Adrenal gland (tissue), 9 donors: ENCODE measurements at regions not wholly inside any gene's neighbourhood (a gene's known extent, or its start where the extent isn't known, plus 50 kb on each side); places are given as distances from the start of the nearest gene placed in this dataset.
A peak's percentile ranks its signal among the peaks of the same experiment; 100 is the strongest.

ENCODE experiments used
- DNase-seq, 7 donors: peaks; one replicate each; pipeline ENCODE4 v3.0.0-alpha.2; 2019 to 2020
- H3K27ac ChIP-seq, 5 donors: fragments of 200-600 bp; sonication (generic) in 4 of 5; 1 replicate in 3 of 5; 2 replicates in 2 of 5; pipeline versions ENCODE4 v1.5.1 to v1.8.0; 2016 to 2020; ENCODE audit warnings: mild to moderate bottlenecking in 1 of 5
- H3K27me3 ChIP-seq: fragments of 200-600 bp; 2 replicates; pipeline ENCODE4 v1.8.0; 2021
- H3K36me3 ChIP-seq, 2 donors: fragments of 200-600 bp; replicated peaks in 1 of 2; 1 replicate in 1 of 2; 2 replicates in 1 of 2; pipeline versions ENCODE4 v1.5.1 to v1.8.0; 2018 to 2022
- H3K4me1 ChIP-seq, 2 donors: fragments of 200-600 bp; replicated peaks in 1 of 2; 1 replicate in 1 of 2; 2 replicates in 1 of 2; pipeline versions ENCODE4 v1.5.1 to v1.8.0; 2018 to 2021
- H3K4me3 ChIP-seq, 4 donors: fragments of 200-600 bp; sonication (generic) in 3 of 4; one replicate each; pipeline ENCODE4 v1.5.1; 2016 to 2018
- H3K9me3 ChIP-seq, 3 donors: fragments of 200-600 bp; sonication (generic) in 1 of 3; replicated peaks in 1 of 3; 1 replicate in 2 of 3; 2 replicates in 1 of 3; pipeline versions ENCODE4 v1.5.1 to v1.8.0; 2016 to 2021
- CTCF ChIP-seq, 6 experiments: fragments of 450-650 bp in 4 of 6; fragments of 200-600 bp in 2 of 6; sonication (generic) in 1 of 6; IDR thresholded peaks; 1 replicate in 5 of 6; 2 replicates in 1 of 6; pipeline versions ENCODE4 v1.5.1 to v1.8.0; 2016 to 2021; ENCODE audit warnings: antibody characterized with exemption in 6 of 6, mild to moderate bottlenecking in 2 of 6, moderate library complexity in 1 of 6
- POLR2A ChIP-seq, 2 donors: fragments of 450-650 bp; IDR thresholded peaks; one replicate each; pipeline ENCODE4 v1.6.1; 2017; ENCODE audit warnings: antibody characterized with exemption in 2 of 2, mild to moderate bottlenecking in 2 of 2, moderate library complexity in 1 of 2
- WGBS, 4 donors: extraction: QIAGEN DNeasy Blood & Tissue Kit in 2 of 4; methylation state at CpG; one replicate each; pipeline versions ENCODE4 v1.1.5 to v1.1.7; 2013 to 2017; 5-methylcytosine and 5-hydroxymethylcytosine counted together
- intact Hi-C, 2 donors: fragments of 100-400 bp; cut with DNase I; formaldehyde crosslinking; loops; one replicate each; pipeline versions ENCODE4 v1.14.1 to v1.15.0; 2022 to 2023
- donor health status: healthy with polysubstance abuse.
- donor health status: Bipolar disorder and iron deficiency.
- donor health status: DM: yes; HTN: yes; CAD: no.
- donor health status: DM: no; HTN: no; CAD: no.
- donor health status: DM: no; HTN: no; CAD: no.

- Histone ChIP-seq H3K36me3 (no peaks in the 10 kb centered on the region), H3K4me1 (no peaks in the 10 kb centered on the region), H3K27me3 (peaks cover 3% of the 10 kb centered on the region), H3K27ac (no peak overlapping the region), H3K9me3 (no peaks in the 10 kb centered on the region), H3K4me3 (no peak overlapping the region)
- 14 to 25% (median 19%) methylated on average over 7 of the region's 7 CpGs for WGBS, 4 donors
- peak; percentile 58 to 82 (median 70) for DNase-seq
- intact Hi-C loops: no loop called here
- TF ChIP-seq POLR2A (IDR thresholded peaks at IDR 0.05) (no peak), CTCF (IDR thresholded peaks at IDR 0.05) (peak; percentile 68 to 81 (median 76))
Measured at GRCh38 chr16:16861546-16861945, 482.6 kb downstream of the NPIPA7 start.

- 89 to 93% (median 92%) methylated on average over 6 of the region's 6 CpGs for WGBS, 4 donors
- Histone ChIP-seq H3K4me1 (no peaks in the 10 kb centered on the region), H3K4me3 (no peak overlapping the region), H3K9me3 (no peaks in the 10 kb centered on the region), H3K27ac (no peak overlapping the region), H3K36me3 (no peaks in the 10 kb centered on the region), H3K27me3 (peaks cover 3% of the 10 kb centered on the region)
- TF ChIP-seq CTCF (IDR thresholded peaks at IDR 0.05): no peak
- intact Hi-C loops: no loop called here
- DNase-seq: no peak
Measured at GRCh38 chr16:16863672-16864071, 484.7 kb downstream of the NPIPA7 start.

GRCh38 chr16:16864536-16864935 is 485.6 kb downstream of the NPIPA7 start:
- H3K27ac ChIP-seq: no peak overlapping the region
- 66 to 71% (median 70%) methylated on average over 4 of the region's 4 CpGs for WGBS, 4 donors
- H3K36me3 ChIP-seq: no peaks in the 10 kb centered on the region
- no peaks in the 10 kb centered on the region for H3K27me3 ChIP-seq
- intact Hi-C loops: no loop called here
- H3K9me3 ChIP-seq: no peaks in the 10 kb centered on the region
- TF ChIP-seq POLR2A (IDR thresholded peaks at IDR 0.05): no peak
- no peak for TF ChIP-seq CTCF (IDR thresholded peaks at IDR 0.05)
- H3K4me1 ChIP-seq: no peaks in the 10 kb centered on the region
- H3K4me3 ChIP-seq: no peak overlapping the region
- no peak for DNase-seq

- intact Hi-C loops: no loop called here
- Histone ChIP-seq H3K27ac (no peak overlapping the region), H3K27me3 (no peaks in the 10 kb centered on the region), H3K4me3 (no peak overlapping the region), H3K36me3 (no peaks in the 10 kb centered on the region), H3K9me3 (no peaks in the 10 kb centered on the region), H3K4me1 (no peaks in the 10 kb centered on the region)
- TF ChIP-seq POLR2A (IDR thresholded peaks at IDR 0.05) (no peak), CTCF (IDR thresholded peaks at IDR 0.05) (no peak)
- 78 to 93% (median 84%) methylated on average over 3 of the region's 3 CpGs for WGBS, 4 donors
- DNase-seq: no peak
Measured at GRCh38 chr16:16865374-16865773, 486.4 kb downstream of the NPIPA7 start.
